ENCODE measurements at regions not wholly inside any gene's neighbourhood (a gene's known extent, or its start where the extent isn't known, plus 50 kb on each side); places are given as distances from the start of the nearest gene placed in this dataset.

DNA sequence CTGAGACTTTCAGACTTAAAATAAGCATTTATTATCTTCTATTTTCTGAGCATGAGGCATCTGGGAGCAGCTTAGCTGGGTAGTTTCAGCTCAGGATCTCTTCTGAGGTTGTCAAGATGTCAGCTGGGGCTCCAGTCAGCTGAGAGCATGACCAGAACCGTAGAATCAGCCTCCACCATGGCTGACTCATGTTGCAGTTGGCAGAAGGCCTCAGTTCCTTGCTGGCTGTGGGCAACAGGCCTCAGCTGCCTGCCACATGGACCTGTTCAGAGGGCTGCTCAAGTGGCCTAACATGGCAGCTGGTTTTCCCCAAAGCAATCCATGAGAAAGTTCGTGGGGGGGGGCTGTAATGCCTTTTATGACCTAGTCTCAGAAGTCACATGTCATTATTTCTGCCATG lies 142.3 kb downstream of the LY86 start:
- no peak for DNase-seq (ENCODE audit: low spot score)
- Histone ChIP-seq H3K27ac (ENCODE audit: low read depth in 1 of 2, low read length in 2 of 2) (no peak overlapping the region), H3K9ac (ENCODE audit: low read depth in 1 of 2, low read length in 2 of 2) (no peak overlapping the region), H3K9me3 (ENCODE audit: control insufficient read depth in 4 of 4, low read length in 3 of 4) (no peaks in the 10 kb centered on the region), H3K27me3 (ENCODE audit: control insufficient read depth in 4 of 4, insufficient read depth in 4 of 4, low read length in 3 of 4) (no peaks in the 10 kb centered on the region), H3K4me3 (ENCODE audit: low read depth in 1 of 3, low read length in 3 of 3) (no peak overlapping the region), H3K4me1 (ENCODE audit: control insufficient read depth in 4 of 4, insufficient read depth in 4 of 4, low read length in 3 of 4) (peaks cover 0 to under 1% (median 0%) of the 10 kb centered on the region in 4 donors), H3K36me3 (ENCODE audit: control insufficient read depth in 4 of 4, insufficient read depth in 3 of 4, low read depth in 1 of 4, low read length in 3 of 4) (no peaks in the 10 kb centered on the region)
- TF ChIP-seq, protein P1, sequence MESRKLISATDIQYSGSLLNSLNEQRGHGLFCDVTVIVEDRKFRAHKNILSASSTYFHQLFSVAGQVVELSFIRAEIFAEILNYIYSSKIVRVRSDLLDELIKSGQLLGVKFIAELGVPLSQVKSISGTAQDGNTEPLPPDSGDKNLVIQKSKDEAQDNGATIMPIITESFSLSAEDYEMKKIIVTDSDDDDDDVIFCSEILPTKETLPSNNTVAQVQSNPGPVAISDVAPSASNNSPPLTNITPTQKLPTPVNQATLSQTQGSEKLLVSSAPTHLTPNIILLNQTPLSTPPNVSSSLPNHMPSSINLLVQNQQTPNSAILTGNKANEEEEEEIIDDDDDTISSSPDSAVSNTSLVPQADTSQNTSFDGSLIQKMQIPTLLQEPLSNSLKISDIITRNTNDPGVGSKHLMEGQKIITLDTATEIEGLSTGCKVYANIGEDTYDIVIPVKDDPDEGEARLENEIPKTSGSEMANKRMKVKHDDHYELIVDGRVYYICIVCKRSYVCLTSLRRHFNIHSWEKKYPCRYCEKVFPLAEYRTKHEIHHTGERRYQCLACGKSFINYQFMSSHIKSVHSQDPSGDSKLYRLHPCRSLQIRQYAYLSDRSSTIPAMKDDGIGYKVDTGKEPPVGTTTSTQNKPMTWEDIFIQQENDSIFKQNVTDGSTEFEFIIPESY (IDR thresholded peaks at IDR 0.05) = no peak
- TF ChIP-seq, protein P2, sequence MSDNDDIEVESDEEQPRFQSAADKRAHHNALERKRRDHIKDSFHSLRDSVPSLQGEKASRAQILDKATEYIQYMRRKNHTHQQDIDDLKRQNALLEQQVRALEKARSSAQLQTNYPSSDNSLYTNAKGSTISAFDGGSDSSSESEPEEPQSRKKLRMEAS (IDR thresholded peaks at IDR 0.05) = no peak
- no peak for TF ChIP-seq FOXA1 (IDR thresholded peaks at IDR 0.05)
- no peak for TF ChIP-seq RXRA (IDR thresholded peaks at IDR 0.05)
- TF ChIP-seq, protein P3, sequence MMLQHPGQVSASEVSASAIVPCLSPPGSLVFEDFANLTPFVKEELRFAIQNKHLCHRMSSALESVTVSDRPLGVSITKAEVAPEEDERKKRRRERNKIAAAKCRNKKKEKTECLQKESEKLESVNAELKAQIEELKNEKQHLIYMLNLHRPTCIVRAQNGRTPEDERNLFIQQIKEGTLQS (IDR thresholded peaks at IDR 0.05) = no peak
- TF ChIP-seq TAF1 (conservative IDR thresholded peaks at IDR 0.05) = no peak
- TF ChIP-seq JUND (IDR thresholded peaks at IDR 0.05) = no peak
- TF ChIP-seq GABPA (IDR thresholded peaks at IDR 0.05 in 1 of 2, conservative IDR thresholded peaks at IDR 0.05 in 1 of 2) = no peak
- no peak for TF ChIP-seq RAD21 (IDR thresholded peaks at IDR 0.05)
- no peak for TF ChIP-seq HNF4A (conservative IDR thresholded peaks at IDR 0.05)
- TF ChIP-seq FOXA2 (IDR thresholded peaks at IDR 0.05) = no peak
- no peak for TF ChIP-seq EGR1 (IDR thresholded peaks at IDR 0.05; ENCODE audit: low read depth in 2 of 2)
- TF ChIP-seq NR2F2 (IDR thresholded peaks at IDR 0.05) = no peak
- TF ChIP-seq HNF4G (IDR thresholded peaks at IDR 0.05) = no peak
- TF ChIP-seq, protein P4, sequence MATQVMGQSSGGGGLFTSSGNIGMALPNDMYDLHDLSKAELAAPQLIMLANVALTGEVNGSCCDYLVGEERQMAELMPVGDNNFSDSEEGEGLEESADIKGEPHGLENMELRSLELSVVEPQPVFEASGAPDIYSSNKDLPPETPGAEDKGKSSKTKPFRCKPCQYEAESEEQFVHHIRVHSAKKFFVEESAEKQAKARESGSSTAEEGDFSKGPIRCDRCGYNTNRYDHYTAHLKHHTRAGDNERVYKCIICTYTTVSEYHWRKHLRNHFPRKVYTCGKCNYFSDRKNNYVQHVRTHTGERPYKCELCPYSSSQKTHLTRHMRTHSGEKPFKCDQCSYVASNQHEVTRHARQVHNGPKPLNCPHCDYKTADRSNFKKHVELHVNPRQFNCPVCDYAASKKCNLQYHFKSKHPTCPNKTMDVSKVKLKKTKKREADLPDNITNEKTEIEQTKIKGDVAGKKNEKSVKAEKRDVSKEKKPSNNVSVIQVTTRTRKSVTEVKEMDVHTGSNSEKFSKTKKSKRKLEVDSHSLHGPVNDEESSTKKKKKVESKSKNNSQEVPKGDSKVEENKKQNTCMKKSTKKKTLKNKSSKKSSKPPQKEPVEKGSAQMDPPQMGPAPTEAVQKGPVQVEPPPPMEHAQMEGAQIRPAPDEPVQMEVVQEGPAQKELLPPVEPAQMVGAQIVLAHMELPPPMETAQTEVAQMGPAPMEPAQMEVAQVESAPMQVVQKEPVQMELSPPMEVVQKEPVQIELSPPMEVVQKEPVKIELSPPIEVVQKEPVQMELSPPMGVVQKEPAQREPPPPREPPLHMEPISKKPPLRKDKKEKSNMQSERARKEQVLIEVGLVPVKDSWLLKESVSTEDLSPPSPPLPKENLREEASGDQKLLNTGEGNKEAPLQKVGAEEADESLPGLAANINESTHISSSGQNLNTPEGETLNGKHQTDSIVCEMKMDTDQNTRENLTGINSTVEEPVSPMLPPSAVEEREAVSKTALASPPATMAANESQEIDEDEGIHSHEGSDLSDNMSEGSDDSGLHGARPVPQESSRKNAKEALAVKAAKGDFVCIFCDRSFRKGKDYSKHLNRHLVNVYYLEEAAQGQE (IDR thresholded peaks at IDR 0.05) = no peak
- TF ChIP-seq YY1 (IDR thresholded peaks at IDR 0.05) = no peak
- TF ChIP-seq, protein P5, sequence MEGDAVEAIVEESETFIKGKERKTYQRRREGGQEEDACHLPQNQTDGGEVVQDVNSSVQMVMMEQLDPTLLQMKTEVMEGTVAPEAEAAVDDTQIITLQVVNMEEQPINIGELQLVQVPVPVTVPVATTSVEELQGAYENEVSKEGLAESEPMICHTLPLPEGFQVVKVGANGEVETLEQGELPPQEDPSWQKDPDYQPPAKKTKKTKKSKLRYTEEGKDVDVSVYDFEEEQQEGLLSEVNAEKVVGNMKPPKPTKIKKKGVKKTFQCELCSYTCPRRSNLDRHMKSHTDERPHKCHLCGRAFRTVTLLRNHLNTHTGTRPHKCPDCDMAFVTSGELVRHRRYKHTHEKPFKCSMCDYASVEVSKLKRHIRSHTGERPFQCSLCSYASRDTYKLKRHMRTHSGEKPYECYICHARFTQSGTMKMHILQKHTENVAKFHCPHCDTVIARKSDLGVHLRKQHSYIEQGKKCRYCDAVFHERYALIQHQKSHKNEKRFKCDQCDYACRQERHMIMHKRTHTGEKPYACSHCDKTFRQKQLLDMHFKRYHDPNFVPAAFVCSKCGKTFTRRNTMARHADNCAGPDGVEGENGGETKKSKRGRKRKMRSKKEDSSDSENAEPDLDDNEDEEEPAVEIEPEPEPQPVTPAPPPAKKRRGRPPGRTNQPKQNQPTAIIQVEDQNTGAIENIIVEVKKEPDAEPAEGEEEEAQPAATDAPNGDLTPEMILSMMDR (IDR thresholded peaks at IDR 0.05; ENCODE audit: low read depth, low read length, missing input control) = no peak
- TF ChIP-seq SP1 (IDR thresholded peaks at IDR 0.05) = no peak
- WGBS = 81% methylated on average over 2 of the region's 2 CpGs

Data from liver (tissue), 8 donors.